HCT116 (cell line): ENCODE measurements at regions not wholly inside any gene's neighbourhood (a gene's known extent, or its start where the extent isn't known, plus 50 kb on each side); places are given as distances from the start of the nearest gene placed in this dataset.

ENCODE experiments used
- ATAC-seq: fragments of 200-7000 bp; cut with Tn5 transposase; 2 replicates; pipeline ENCODE4 v1.9.1; 2020; ENCODE audit warnings: mild to moderate bottlenecking, moderate library complexity
- BruUV-seq: library from RNA; stranded (reverse); fragments of 400-500 nt; replicated peaks from 2 replicates; lab custom pipeline; 2021; lab: Mats Ljungman, UMichigan
- CTCF ChIA-PET: fragments of 300-600 bp; sonication (Branson Sonifier 250); formaldehyde crosslinking; loops from one replicate; lab custom pipeline; 2021; ENCODE audit warnings: antibody characterized with exemption; lab: Charles Lee
- POLR2A ChIA-PET: fragments of 300-600, 350-600 bp; sonication (Branson Sonifier 250); formaldehyde crosslinking; loops from one replicate; lab custom pipeline; 2021; ENCODE audit warnings: antibody characterized with exemption; lab: Charles Lee
- RAD21 ChIA-PET, 2 experiments: fragments of 300-600 bp; sonication (Branson Sonifier 250); formaldehyde crosslinking; loops; one replicate each; lab custom pipeline; 2023; ENCODE audit warnings: low total read pairs in 2 of 2; ENCODE audit not compliant: uncharacterized antibody in 2 of 2, unreplicated experiment in 2 of 2, low non-redundant PET in 1 of 2; lab: Charles Lee
- DNase-seq: peaks from one replicate; pipeline ENCODE4 v3.0.0-alpha.2; 2010; ENCODE audit warnings: low read depth, low spot score
- H2AFZ ChIP-seq: fragments of 200-600 bp; shearing (Covaris generic), sonication (generic); 2 replicates; pipeline ENCODE4 v1.6.1; 2017; ENCODE audit warnings: low read depth, mixed run types, mixed read lengths, antibody characterized with exemption, low read length; ENCODE audit not compliant: poor library complexity, severe bottlenecking
- H3K27ac ChIP-seq: 2 replicates; pipeline ENCODE4 v1.5.1; 2012; ENCODE audit warnings: low read depth, low read length
- H3K27me3 ChIP-seq: fragments of 200-600 bp; sonication (generic); 2 replicates; pipeline ENCODE4 v1.6.1; 2016; ENCODE audit warnings: mixed run types, low read length, mixed read lengths; ENCODE audit not compliant: insufficient read depth
- H3K36me3 ChIP-seq, 2 experiments: fragments of 200-500 bp in 1 of 2; fragments of 200-600 bp in 1 of 2; sonication (Bioruptor generic) in 1 of 2; sonication (generic) in 1 of 2; 2 replicates each; pipeline versions ENCODE4 v1.5.1 to v1.6.1; 2014 to 2016; ENCODE audit warnings: low read length in 2 of 2, inconsistent platforms in 1 of 2, mixed read lengths in 1 of 2, mixed run types in 1 of 2; ENCODE audit not compliant: insufficient read depth in 2 of 2, control insufficient read depth in 1 of 2
- H3K4me1 ChIP-seq, 2 experiments: fragments of 200-600 bp in 1 of 2; sonication (generic) in 1 of 2; 2 replicates each; pipeline versions ENCODE4 v1.5.1 to v1.6.1; 2012 to 2017; ENCODE audit warnings: low read length in 2 of 2, inconsistent platforms in 1 of 2, mild to moderate bottlenecking in 1 of 2, mixed read lengths in 1 of 2, mixed run types in 1 of 2, moderate library complexity in 1 of 2; ENCODE audit not compliant: insufficient read depth in 2 of 2, control insufficient read depth in 1 of 2
- H3K4me2 ChIP-seq: fragments of 200-600 bp; sonication (generic); 2 replicates; pipeline ENCODE4 v1.6.1; 2017; ENCODE audit warnings: mixed run types, low read length, mixed read lengths
- H3K4me3 ChIP-seq, 2 experiments: fragments of 200-600 bp in 1 of 2; sonication (generic) in 1 of 2; replicated peaks in 1 of 2; 2 replicates each; pipeline ENCODE4 v1.5.1; 2011 to 2016; ENCODE audit warnings: low read length in 2 of 2, control low read depth in 1 of 2, low read depth in 1 of 2, mild to moderate bottlenecking in 1 of 2, mixed read lengths in 1 of 2, mixed run types in 1 of 2
- H3K79me2 ChIP-seq: fragments of 200-600 bp; sonication (generic); 2 replicates; pipeline ENCODE4 v1.6.1; 2017; ENCODE audit warnings: mild to moderate bottlenecking, mixed run types, low read length, moderate library complexity, mixed read lengths; ENCODE audit not compliant: insufficient read depth
- H3K9ac ChIP-seq: fragments of 200-600 bp; sonication (generic); 2 replicates; pipeline ENCODE4 v1.6.1; 2016; ENCODE audit warnings: low read length, mixed read lengths
- H3K9me2 ChIP-seq: fragments of 200-600 bp; sonication (generic), shearing (Covaris generic); 2 replicates; pipeline ENCODE4 v1.6.1; 2017; ENCODE audit warnings: mixed run types, mild to moderate bottlenecking, moderate library complexity; ENCODE audit not compliant: insufficient read depth
- H3K9me3 ChIP-seq, 2 experiments: fragments of 200-500 bp in 1 of 2; fragments of 200-600 bp in 1 of 2; sonication (Bioruptor generic) in 1 of 2; sonication (generic) in 1 of 2; 2 replicates each; pipeline ENCODE4 v1.6.1; 2014 to 2017; ENCODE audit warnings: low read length in 2 of 2, mixed read lengths in 2 of 2, inconsistent platforms in 1 of 2, low read depth in 1 of 2, mild to moderate bottlenecking in 1 of 2, mixed run types in 1 of 2, moderate library complexity in 1 of 2; ENCODE audit not compliant: control insufficient read depth in 1 of 2, insufficient read depth in 1 of 2
- H4K20me1 ChIP-seq: fragments of 200-600 bp; sonication (generic), shearing (Covaris generic); 2 replicates; pipeline ENCODE4 v1.6.1; 2017; ENCODE audit warnings: mixed run types, mild to moderate bottlenecking, moderate library complexity; ENCODE audit not compliant: insufficient read depth
- CEBPB ChIP-seq: IDR thresholded peaks from 2 replicates; pipeline ENCODE4 v1.6.1; 2012; ENCODE audit warnings: low read depth
- CTCF ChIP-seq, 3 experiments: fragments of 200-600 bp in 1 of 3; sonication (generic) in 1 of 3; IDR thresholded peaks in 2 of 3; conservative IDR thresholded peaks in 1 of 3; 2 replicates each; pipeline ENCODE4 v1.5.1; 2012 to 2017; ENCODE audit warnings: low read depth in 2 of 3, low read length in 2 of 3, antibody characterized with exemption in 1 of 3, borderline replicate concordance in 1 of 3, control low read depth in 1 of 3, mild to moderate bottlenecking in 1 of 3, mixed read lengths in 1 of 3, mixed run types in 1 of 3, moderate library complexity in 1 of 3; ENCODE audit not compliant: insufficient read depth in 1 of 3
- EGR1 ChIP-seq: IDR thresholded peaks from 2 replicates; pipeline ENCODE4 v1.6.1; 2012; ENCODE audit warnings: low read depth
- EZH2phosphoT487 ChIP-seq: fragments of 200-600 bp; IDR thresholded peaks from 2 replicates; pipeline ENCODE4 v1.6.1; 2018; ENCODE audit warnings: antibody characterized with exemption, borderline replicate concordance
- FOSL1 ChIP-seq: IDR thresholded peaks from 2 replicates; pipeline ENCODE4 v1.6.1; 2012; ENCODE audit warnings: low read depth
- JUND ChIP-seq: IDR thresholded peaks from 2 replicates; pipeline ENCODE4 v1.6.1; 2012
- MAX ChIP-seq: IDR thresholded peaks from 2 replicates; pipeline ENCODE4 v1.6.1; 2012
- POLR2A ChIP-seq: IDR thresholded peaks from 2 replicates; pipeline ENCODE4 v1.7.0; 2011; ENCODE audit warnings: borderline replicate concordance; ENCODE audit not compliant: insufficient read depth, insufficient read length; ENCODE audit errors: extremely low read depth
- RAD21 ChIP-seq: IDR thresholded peaks from 2 replicates; pipeline ENCODE4 v1.6.1; 2012; ENCODE audit warnings: low read depth, mild to moderate bottlenecking
- REST ChIP-seq: IDR thresholded peaks from 2 replicates; pipeline ENCODE4 v1.6.1; 2012; ENCODE audit warnings: low read depth
- SIN3A ChIP-seq: IDR thresholded peaks from 2 replicates; pipeline ENCODE4 v1.6.1; 2012; ENCODE audit warnings: low read depth
- SP1 ChIP-seq: IDR thresholded peaks from 2 replicates; pipeline ENCODE4 v1.6.1; 2012; ENCODE audit warnings: low read depth
- SRF ChIP-seq: IDR thresholded peaks from 2 replicates; pipeline ENCODE4 v1.6.1; 2012; ENCODE audit warnings: low read depth
- TCF7L2 ChIP-seq: IDR thresholded peaks from 2 replicates; pipeline ENCODE4 v1.7.0; 2011; ENCODE audit warnings: borderline replicate concordance, inconsistent platforms; ENCODE audit not compliant: insufficient read depth, insufficient read length; ENCODE audit errors: extremely low read depth
- ZBTB33 ChIP-seq: IDR thresholded peaks from 2 replicates; pipeline ENCODE4 v1.6.1; 2011; ENCODE audit warnings: mild to moderate bottlenecking, low read length, moderate library complexity; ENCODE audit not compliant: insufficient replicate concordance; ENCODE audit errors: extremely low read depth
- ZFX ChIP-seq: fragments of 450-650 bp; IDR thresholded peaks from 2 replicates; pipeline ENCODE4 v1.6.1; 2017
- ZNF274 ChIP-seq: fragments of 200-500 bp; sonication (Bioruptor generic); IDR thresholded peaks from 2 replicates; pipeline ENCODE4 v1.6.1; 2014; ENCODE audit warnings: mild to moderate bottlenecking, low read depth, low read length, inconsistent platforms
- intact Hi-C: fragments of 100-400 bp; cut with micrococcal nuclease; formaldehyde crosslinking; loops from 2 replicates; pipeline ENCODE4 v1.10.0; 2022

- Histone ChIP-seq H3K4me3 (no peak overlapping the region), H3K4me2 (no peak overlapping the region), H3K9me2 (no peaks in the 10 kb centered on the region), H3K9me3 (peaks cover 0 to 8% of the 10 kb centered on the region in 2 experiments; a peak in 2 of 4 replicates), H3K27me3 (no peaks in the 10 kb centered on the region), H3K79me2 (no peaks in the 10 kb centered on the region), H2AFZ (no peak overlapping the region), H3K36me3 (no peaks in the 10 kb centered on the region), H4K20me1 (no peaks in the 10 kb centered on the region), H3K9ac (no peak overlapping the region), H3K27ac (no peak overlapping the region), H3K4me1 (no peaks in the 10 kb centered on the region)
- DNase-seq (no peak), ATAC-seq (no peak)
- RAD21 ChIA-PET, result no interaction called here
- no peak for TF ChIP-seq REST
- TF ChIP-seq ZBTB33, result no peak
- TF ChIP-seq RAD21, result no peak
- no peak for TF ChIP-seq MAX
- no peak for TF ChIP-seq SP1
- TF ChIP-seq FOSL1, result no peak
- no peak for TF ChIP-seq TCF7L2
- TF ChIP-seq CTCF (IDR thresholded peaks at IDR 0.05 in 2 of 3, conservative IDR thresholded peaks at IDR 0.05 in 1 of 3; ENCODE audit: borderline replicate concordance in 1 of 3, insufficient read depth in 1 of 3, low read depth in 2 of 3, low read length in 2 of 3), result no peak
- no peak for TF ChIP-seq JUND
- TF ChIP-seq SIN3A, result no peak
- no peak for TF ChIP-seq SRF
- no peak for TF ChIP-seq ZFX
- no peak for TF ChIP-seq POLR2A
- no peak for TF ChIP-seq EZH2phosphoT487
- TF ChIP-seq EGR1, result no peak
- no peak for TF ChIP-seq CEBPB
- TF ChIP-seq ZNF274, result no peak
- intact Hi-C loops, result no loop called here
- CTCF ChIA-PET, result no interaction called here
- BruUV-seq, result no TSS peak
- POLR2A ChIA-PET, result no interaction called here
Observed at GRCh38 chr1:238343852-238344251, 453.1 kb upstream of the ZP4 start.
